HepG2 (cell line): ENCODE measurements at regions not wholly inside any gene's neighbourhood (a gene's known extent, or its start where the extent isn't known, plus 50 kb on each side); places are given as distances from the start of the nearest gene placed in this dataset.

Source experiments
- STAT5B ChIP-seq: sonication (generic); formaldehyde crosslinking; IDR thresholded peaks from 2 replicates; pipeline ENCODE4 v1.4.0; 2020; ENCODE audit warnings: missing genetic modification reagents
- ZNF512 ChIP-seq: sonication (generic); formaldehyde crosslinking; IDR thresholded peaks from 2 replicates; pipeline ENCODE4 v1.4.0; 2020; ENCODE audit warnings: mild to moderate bottlenecking, missing genetic modification reagents
- TF ChIP-seq, protein P1 (sequence below): sonication (generic); formaldehyde crosslinking; IDR thresholded peaks from 2 replicates; pipeline ENCODE4 v1.4.0; 2020; ENCODE audit warnings: mild to moderate bottlenecking, missing genetic modification reagents

- TF ChIP-seq, protein P1, sequence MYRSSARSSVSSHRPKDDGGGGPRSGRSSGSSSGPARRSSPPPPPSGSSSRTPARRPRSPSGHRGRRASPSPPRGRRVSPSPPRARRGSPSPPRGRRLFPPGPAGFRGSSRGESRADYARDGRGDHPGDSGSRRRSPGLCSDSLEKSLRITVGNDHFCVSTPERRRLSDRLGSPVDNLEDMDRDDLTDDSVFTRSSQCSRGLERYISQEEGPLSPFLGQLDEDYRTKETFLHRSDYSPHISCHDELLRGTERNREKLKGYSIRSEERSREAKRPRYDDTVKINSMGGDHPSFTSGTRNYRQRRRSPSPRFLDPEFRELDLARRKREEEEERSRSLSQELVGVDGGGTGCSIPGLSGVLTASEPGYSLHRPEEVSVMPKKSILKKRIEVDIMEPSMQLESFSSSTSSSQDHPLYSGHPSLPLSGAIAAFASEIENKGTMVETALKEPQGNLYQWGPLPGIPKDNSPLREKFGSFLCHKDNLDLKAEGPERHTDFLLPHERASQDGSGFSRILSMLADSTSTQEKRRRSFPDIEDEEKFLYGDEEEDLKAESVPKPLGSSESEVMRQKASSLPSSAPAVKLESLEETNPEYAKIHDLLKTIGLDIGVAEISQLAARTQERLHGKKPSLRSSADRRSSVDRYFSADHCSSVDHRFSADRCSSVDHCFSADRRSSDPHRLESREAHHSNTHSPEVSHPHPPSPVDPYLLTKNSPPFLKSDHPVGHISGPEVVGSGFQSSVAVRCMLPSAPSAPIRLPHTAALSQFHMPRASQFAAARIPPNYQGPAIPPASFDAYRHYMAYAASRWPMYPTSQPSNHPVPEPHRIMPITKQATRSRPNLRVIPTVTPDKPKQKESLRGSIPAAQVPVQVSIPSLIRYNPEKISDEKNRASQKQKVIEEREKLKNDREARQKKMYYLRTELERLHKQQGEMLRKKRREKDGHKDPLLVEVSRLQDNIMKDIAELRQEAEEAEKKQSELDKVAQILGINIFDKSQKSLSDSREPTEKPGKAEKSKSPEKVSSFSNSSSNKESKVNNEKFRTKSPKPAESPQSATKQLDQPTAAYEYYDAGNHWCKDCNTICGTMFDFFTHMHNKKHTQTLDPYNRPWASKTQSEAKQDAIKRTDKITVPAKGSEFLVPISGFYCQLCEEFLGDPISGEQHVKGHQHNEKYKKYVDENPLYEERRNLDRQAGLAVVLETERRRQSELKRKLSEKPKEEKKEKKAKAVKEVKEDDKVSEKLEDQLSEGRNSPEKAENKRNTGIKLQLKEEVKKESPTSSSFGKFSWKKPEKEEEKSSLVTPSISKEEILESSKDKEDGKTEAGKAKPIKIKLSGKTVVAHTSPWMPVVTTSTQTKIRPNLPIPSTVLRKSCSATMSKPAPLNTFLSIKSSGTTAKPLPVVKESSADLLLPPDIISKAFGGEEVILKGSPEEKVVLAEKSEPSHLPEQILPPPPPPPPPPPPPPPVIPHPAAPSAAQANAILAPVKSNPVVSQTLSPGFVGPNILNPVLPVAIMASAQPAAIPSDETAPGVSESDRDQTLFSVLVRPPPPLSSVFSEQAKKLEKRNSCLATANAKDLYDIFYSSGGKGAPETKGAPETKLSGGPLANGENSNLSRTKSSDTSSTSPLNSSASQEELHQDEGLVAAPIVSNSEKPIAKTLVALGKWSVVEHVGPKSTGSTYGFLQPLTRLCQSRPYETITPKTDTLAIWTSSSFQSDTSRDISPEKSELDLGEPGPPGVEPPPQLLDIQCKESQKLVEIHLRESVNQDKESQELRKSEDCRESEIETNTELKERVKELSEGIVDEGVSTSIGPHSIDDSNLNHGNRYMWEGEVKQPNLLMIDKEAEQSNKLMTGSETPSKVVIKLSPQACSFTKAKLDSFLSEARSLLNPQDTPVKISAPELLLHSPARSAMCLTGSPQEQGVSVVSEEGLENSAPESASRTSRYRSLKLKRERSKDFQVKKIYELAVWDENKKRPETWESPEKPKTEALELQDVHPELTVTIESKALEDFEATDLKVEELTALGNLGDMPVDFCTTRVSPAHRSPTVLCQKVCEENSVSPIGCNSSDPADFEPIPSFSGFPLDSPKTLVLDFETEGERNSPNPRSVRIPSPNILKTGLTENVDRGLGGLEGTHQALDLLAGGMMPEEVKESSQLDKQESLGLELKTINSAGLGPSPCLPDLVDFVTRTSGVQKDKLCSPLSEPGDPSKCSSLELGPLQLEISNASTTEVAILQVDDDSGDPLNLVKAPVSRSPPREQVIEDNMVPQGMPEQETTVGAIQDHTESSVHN (CRISPR knock-in tag) = no peak
- TF ChIP-seq STAT5B (no peak), ZNF512 (CRISPR knock-in tag) (no peak)
- TF ChIP-seq, all 625 proteins: peak for 0
Measured at GRCh38 chr10:42952349-42952748, 124.5 kb upstream of the RET start (continued).
